ENCODE measurements at regions not wholly inside any gene's neighbourhood (a gene's known extent, or its start where the extent isn't known, plus 50 kb on each side); places are given as distances from the start of the nearest gene placed in this dataset.

- H3K27ac Mint-ChIP-seq (ENCODE audit: unreplicated experiment), result peak overlapping the region; percentile 100
- peaks cover 9% of the 10 kb centered on the region for H3K27me3 Mint-ChIP-seq (ENCODE audit: unreplicated experiment)
- peaks cover 20% of the 10 kb centered on the region for H3K9me3 Mint-ChIP-seq (ENCODE audit: unreplicated experiment)
- DNase-seq, result peak; percentile 60
- no peaks in the 10 kb centered on the region for H3K36me3 Mint-ChIP-seq (ENCODE audit: unreplicated experiment)
- peaks cover 49% of the 10 kb centered on the region for H3K4me1 Mint-ChIP-seq (ENCODE audit: low read depth, unreplicated experiment)
- H3K4me3 Mint-ChIP-seq (ENCODE audit: unreplicated experiment), result peak overlapping the region; percentile 76
- no peak for TF ChIP-seq CTCF (IDR thresholded peaks at IDR 0.05; ENCODE audit: partially characterized antibody, unreplicated experiment)
Observed at GRCh38 chr7:25494896-25495295, 266.6 kb upstream of the NPVF start.

- peak overlapping the region; percentile 76 for H3K4me3 Mint-ChIP-seq (ENCODE audit: unreplicated experiment)
- peak overlapping the region; percentile 100 for H3K27ac Mint-ChIP-seq (ENCODE audit: unreplicated experiment)
- DNase-seq, result peak; percentile 77
- peaks cover 9% of the 10 kb centered on the region for H3K27me3 Mint-ChIP-seq (ENCODE audit: unreplicated experiment)
- no peak for TF ChIP-seq CTCF (IDR thresholded peaks at IDR 0.05; ENCODE audit: partially characterized antibody, unreplicated experiment)
- H3K4me1 Mint-ChIP-seq (ENCODE audit: low read depth, unreplicated experiment), result peaks cover 49% of the 10 kb centered on the region
- H3K36me3 Mint-ChIP-seq (ENCODE audit: unreplicated experiment), result no peaks in the 10 kb centered on the region
- peaks cover 20% of the 10 kb centered on the region for H3K9me3 Mint-ChIP-seq (ENCODE audit: unreplicated experiment)
Observed at GRCh38 chr7:25495342-25496250, 267.3 kb upstream of the NPVF start.

- Mint-ChIP-seq H3K4me1 (ENCODE audit: low read depth, unreplicated experiment) (peaks cover 51% of the 10 kb centered on the region), H3K27me3 (ENCODE audit: unreplicated experiment) (peaks cover 9% of the 10 kb centered on the region), H3K27ac (ENCODE audit: unreplicated experiment) (peak overlapping the region; percentile 100), H3K4me3 (ENCODE audit: unreplicated experiment) (peak overlapping the region; percentile 67), H3K9me3 (ENCODE audit: unreplicated experiment) (peaks cover 20% of the 10 kb centered on the region), H3K36me3 (ENCODE audit: unreplicated experiment) (no peaks in the 10 kb centered on the region)
- no peak for DNase-seq
- no peak for TF ChIP-seq CTCF (IDR thresholded peaks at IDR 0.05; ENCODE audit: partially characterized antibody, unreplicated experiment)
Observed at GRCh38 chr7:25496476-25497368, 268.4 kb upstream of the NPVF start.

DNA sequence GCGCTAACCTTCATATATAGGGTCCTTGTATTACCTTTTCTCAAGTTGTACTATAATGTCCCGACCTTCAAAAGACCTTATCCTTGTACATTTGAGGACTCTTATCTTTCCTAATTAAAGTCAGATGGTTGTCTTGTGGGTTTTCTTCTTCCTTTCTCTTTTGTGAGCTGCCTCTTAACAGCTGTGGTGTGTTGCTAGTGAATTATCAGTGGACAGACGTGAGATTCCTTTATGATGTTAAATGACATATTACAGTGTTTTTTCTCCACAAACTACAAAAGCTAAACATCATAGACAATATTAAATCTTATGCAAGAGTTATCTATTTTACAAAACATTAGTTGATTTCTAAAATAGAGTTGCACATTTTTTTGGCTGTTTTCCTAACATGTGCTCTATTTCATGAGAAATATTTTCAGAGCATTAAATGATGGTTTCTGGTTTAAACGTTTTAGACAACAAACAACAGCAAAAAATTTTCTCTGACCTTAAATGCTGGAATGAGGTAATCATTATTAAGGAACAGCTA is 272.2 kb upstream of the NPVF start:
- no peak overlapping the region for H3K4me3 Mint-ChIP-seq (ENCODE audit: unreplicated experiment)
- H3K9me3 Mint-ChIP-seq (ENCODE audit: unreplicated experiment), result peaks cover 9% of the 10 kb centered on the region
- H3K4me1 Mint-ChIP-seq (ENCODE audit: low read depth, unreplicated experiment), result peaks cover 21% of the 10 kb centered on the region
- H3K27ac Mint-ChIP-seq (ENCODE audit: unreplicated experiment), result no peak overlapping the region
- peaks cover 1% of the 10 kb centered on the region for H3K27me3 Mint-ChIP-seq (ENCODE audit: unreplicated experiment)
- no peaks in the 10 kb centered on the region for H3K36me3 Mint-ChIP-seq (ENCODE audit: unreplicated experiment)
- DNase-seq, result no peak
- TF ChIP-seq CTCF (IDR thresholded peaks at IDR 0.05; ENCODE audit: partially characterized antibody, unreplicated experiment), result no peak

All from glutamatergic neuron (in vitro differentiated cells).